22Rv1 (cell line): ENCODE measurements at regions not wholly inside any gene's neighbourhood (a gene's known extent, or its start where the extent isn't known, plus 50 kb on each side); places are given as distances from the start of the nearest gene placed in this dataset.

Source experiments
- CTCF ChIP-seq: fragments of 450-650 bp; IDR thresholded peaks from 2 replicates; pipeline ENCODE4 v1.5.1; 2017; ENCODE audit warnings: mild to moderate bottlenecking
- ZFX ChIP-seq: fragments of 450-650 bp; IDR thresholded peaks from 2 replicates; pipeline ENCODE4 v1.6.1; 2017; ENCODE audit warnings: antibody characterized with exemption, borderline replicate concordance

GRCh38 chr9:119773823-119774222 is 404.6 kb upstream of the BRINP1 start:
- TF ChIP-seq CTCF = no peak
- no peak for TF ChIP-seq ZFX
